Keratinocyte (primary cell): ENCODE measurements at regions not wholly inside any gene's neighbourhood (a gene's known extent, or its start where the extent isn't known, plus 50 kb on each side); places are given as distances from the start of the nearest gene placed in this dataset.
A peak's percentile ranks its signal among the peaks of the same experiment; 100 is the strongest.

Source experiments
- DNase-seq: peaks from one replicate; pipeline ENCODE4 v3.0.0-alpha.2; 2011; ENCODE audit warnings: low read depth, missing footprints, low spot score
- FAIRE-seq: peaks from 2 replicates; lab custom pipeline; 2011; peaks lifted over from hg19 to GRCh38; lab: Jason Lieb, UNC
- H2AFZ ChIP-seq: 2 replicates; pipeline ENCODE4 v1.6.0; 2012; ENCODE audit warnings: low read length, control low read depth, inconsistent platforms; ENCODE audit not compliant: control insufficient read depth
- H3K27ac ChIP-seq: 2 replicates; pipeline ENCODE4 v1.5.1; 2011; ENCODE audit warnings: low read length; ENCODE audit not compliant: control insufficient read depth, insufficient read depth
- H3K27me3 ChIP-seq: 3 replicates; pipeline ENCODE4 v1.6.0; 2011; ENCODE audit warnings: low read length; ENCODE audit not compliant: control insufficient read depth, insufficient read depth; ENCODE audit errors: extremely low read depth
- H3K36me3 ChIP-seq, 2 experiments: 2 replicates in 1 of 2; 3 replicates in 1 of 2; pipeline ENCODE4 v1.5.1; 2011; ENCODE audit warnings: low read length in 2 of 2, mild to moderate bottlenecking in 1 of 2; ENCODE audit not compliant: control insufficient read depth in 2 of 2, insufficient read depth in 2 of 2; ENCODE audit errors: extremely low read depth in 1 of 2
- H3K4me1 ChIP-seq: 3 replicates; pipeline ENCODE4 v1.5.1; 2011; ENCODE audit warnings: low read length; ENCODE audit not compliant: control insufficient read depth, insufficient read depth; ENCODE audit errors: extremely low read depth
- H3K4me2 ChIP-seq: 3 replicates; pipeline ENCODE4 v1.6.0; 2011; ENCODE audit warnings: low read depth, low read length; ENCODE audit not compliant: control insufficient read depth, insufficient read depth; ENCODE audit errors: extremely low read depth
- H3K4me3 ChIP-seq, 3 experiments: fragments of 200-600 bp in 1 of 3; sonication (generic) in 1 of 3; 2 replicates in 2 of 3; 3 replicates in 1 of 3; pipeline ENCODE4 v1.5.1; 2011 to 2016; ENCODE audit warnings: low read length in 3 of 3, mild to moderate bottlenecking in 3 of 3, control low read depth in 2 of 3, inconsistent platforms in 1 of 3, low read depth in 1 of 3, mixed read lengths in 1 of 3, mixed run types in 1 of 3, moderate library complexity in 1 of 3; ENCODE audit not compliant: control insufficient read depth in 2 of 3, insufficient read depth in 2 of 3; ENCODE audit errors: extremely low read depth in 1 of 3
- H3K79me2 ChIP-seq: 2 replicates; pipeline ENCODE4 v1.6.0; 2012; ENCODE audit warnings: low read length; ENCODE audit not compliant: control insufficient read depth, insufficient read depth
- H3K9ac ChIP-seq: 3 replicates; pipeline ENCODE4 v1.6.0; 2011; ENCODE audit warnings: low read length; ENCODE audit not compliant: control insufficient read depth, insufficient read depth; ENCODE audit errors: extremely low read depth
- H3K9me1 ChIP-seq: 3 replicates; pipeline ENCODE4 v1.6.0; 2011; ENCODE audit warnings: low read length; ENCODE audit not compliant: control insufficient read depth, insufficient read depth; ENCODE audit errors: extremely low read depth
- H3K9me3 ChIP-seq: 2 replicates; pipeline ENCODE4 v1.5.1; 2012; ENCODE audit warnings: low read depth, low read length; ENCODE audit not compliant: control insufficient read depth
- H4K20me1 ChIP-seq: 3 replicates; pipeline ENCODE4 v1.6.0; 2011; ENCODE audit warnings: low read length; ENCODE audit not compliant: control insufficient read depth, insufficient read depth; ENCODE audit errors: extremely low read depth
- EZH2 ChIP-seq: IDR thresholded peaks from one replicate; pipeline ENCODE4 v1.6.1; 2012; ENCODE audit warnings: inconsistent platforms, mild to moderate bottlenecking, low read length, moderate library complexity
- dilution Hi-C: fragments of 300-500 bp; cut with MboI; formaldehyde crosslinking; loops from one replicate; pipeline ENCODE4 v1.7.0; 2020; ENCODE audit warnings: low sequenced_read_pairs; ENCODE audit not compliant: extremely low pct_ligation_motif_present
- TF ChIP-seq, protein P1 (sequence below), 3 experiments: IDR thresholded peaks in 1 of 3; conservative IDR thresholded peaks in 1 of 3; optimal IDR thresholded peaks in 1 of 3; 2 replicates in 2 of 3; 3 replicates in 1 of 3; pipeline versions ENCODE3 to v1.5.1; 2011; ENCODE audit warnings: low read length in 3 of 3, mild to moderate bottlenecking in 3 of 3, moderate library complexity in 2 of 3, control low read depth in 1 of 3, inconsistent platforms in 1 of 3; ENCODE audit not compliant: insufficient read depth in 2 of 3; ENCODE audit errors: extremely low read depth in 1 of 3

DNA sequence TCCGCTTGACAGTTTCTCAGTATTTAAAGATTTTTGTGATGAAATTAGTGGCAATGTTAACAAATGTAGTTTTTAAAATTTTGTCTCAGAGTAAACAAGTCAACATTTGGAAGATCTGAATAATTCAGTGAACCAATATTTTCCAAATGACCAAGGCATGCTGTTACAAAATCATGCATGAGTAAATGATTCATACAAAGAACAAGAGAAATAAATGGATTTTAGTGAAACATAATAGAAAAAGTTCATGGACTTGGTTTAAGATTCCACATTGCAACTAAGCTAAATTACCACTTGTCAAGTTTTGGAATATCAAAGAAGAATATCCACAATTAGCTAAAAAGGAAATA lies 125.7 kb upstream of the SNX19 start:
- no peaks in the 10 kb centered on the region for H3K36me3 ChIP-seq
- peaks cover 17% of the 10 kb centered on the region for H3K4me1 ChIP-seq
- DNase-seq (no peak), FAIRE-seq (peak; percentile 72)
- no peak for TF ChIP-seq EZH2
- TF ChIP-seq, protein P1, sequence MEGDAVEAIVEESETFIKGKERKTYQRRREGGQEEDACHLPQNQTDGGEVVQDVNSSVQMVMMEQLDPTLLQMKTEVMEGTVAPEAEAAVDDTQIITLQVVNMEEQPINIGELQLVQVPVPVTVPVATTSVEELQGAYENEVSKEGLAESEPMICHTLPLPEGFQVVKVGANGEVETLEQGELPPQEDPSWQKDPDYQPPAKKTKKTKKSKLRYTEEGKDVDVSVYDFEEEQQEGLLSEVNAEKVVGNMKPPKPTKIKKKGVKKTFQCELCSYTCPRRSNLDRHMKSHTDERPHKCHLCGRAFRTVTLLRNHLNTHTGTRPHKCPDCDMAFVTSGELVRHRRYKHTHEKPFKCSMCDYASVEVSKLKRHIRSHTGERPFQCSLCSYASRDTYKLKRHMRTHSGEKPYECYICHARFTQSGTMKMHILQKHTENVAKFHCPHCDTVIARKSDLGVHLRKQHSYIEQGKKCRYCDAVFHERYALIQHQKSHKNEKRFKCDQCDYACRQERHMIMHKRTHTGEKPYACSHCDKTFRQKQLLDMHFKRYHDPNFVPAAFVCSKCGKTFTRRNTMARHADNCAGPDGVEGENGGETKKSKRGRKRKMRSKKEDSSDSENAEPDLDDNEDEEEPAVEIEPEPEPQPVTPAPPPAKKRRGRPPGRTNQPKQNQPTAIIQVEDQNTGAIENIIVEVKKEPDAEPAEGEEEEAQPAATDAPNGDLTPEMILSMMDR (optimal IDR thresholded peaks at IDR 0.05 in 1 of 3, IDR thresholded peaks at IDR 0.05 in 1 of 3, conservative IDR thresholded peaks at IDR 0.05 in 1 of 3; ENCODE audit: extremely low read depth in 1 of 3, insufficient read depth in 2 of 3, low read length in 3 of 3), result no peak
- dilution Hi-C loops, result no loop called here
- H3K4me3 ChIP-seq, result no peak overlapping the region
- H3K79me2 ChIP-seq, result no peaks in the 10 kb centered on the region
- H3K9me3 ChIP-seq, result no peaks in the 10 kb centered on the region
- H4K20me1 ChIP-seq, result no peaks in the 10 kb centered on the region
- H2AFZ ChIP-seq, result no peak overlapping the region
- no peaks in the 10 kb centered on the region for H3K9me1 ChIP-seq
- H3K27me3 ChIP-seq, result no peaks in the 10 kb centered on the region
- peak overlapping the region; percentile 70 for H3K4me2 ChIP-seq
- no peak overlapping the region for H3K9ac ChIP-seq
- peak overlapping the region; percentile 65 for H3K27ac ChIP-seq

DNA sequence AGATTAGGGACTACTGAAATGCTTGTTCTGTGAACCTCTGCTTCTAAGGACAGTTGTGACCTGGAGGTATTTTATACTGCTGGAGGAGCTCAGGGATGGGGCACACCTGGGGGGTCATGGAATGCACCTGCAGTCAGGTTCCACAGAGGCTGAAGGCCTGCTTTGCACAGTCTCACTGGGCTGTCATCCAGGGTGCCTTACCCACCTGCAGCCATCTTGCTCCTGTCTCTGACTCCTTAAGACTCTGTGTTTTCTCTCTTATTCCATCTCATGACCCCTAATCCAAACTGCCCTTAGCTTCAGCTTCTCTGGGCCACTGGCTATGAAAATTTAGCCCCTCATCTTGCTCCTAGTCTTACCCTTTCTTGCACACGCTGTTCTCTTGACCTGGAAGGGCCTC lies 127.0 kb upstream of the SNX19 start:
- H3K9me3 ChIP-seq, result no peaks in the 10 kb centered on the region
- peaks cover 6% of the 10 kb centered on the region for H3K27me3 ChIP-seq
- TF ChIP-seq EZH2, result no peak
- TF ChIP-seq, protein P1 (optimal IDR thresholded peaks at IDR 0.05 in 1 of 3, IDR thresholded peaks at IDR 0.05 in 1 of 3, conservative IDR thresholded peaks at IDR 0.05 in 1 of 3; ENCODE audit: extremely low read depth in 1 of 3, insufficient read depth in 2 of 3, low read length in 3 of 3), result no peak
- no peak for FAIRE-seq
- no peak overlapping the region for H3K4me2 ChIP-seq
- H4K20me1 ChIP-seq, result no peaks in the 10 kb centered on the region
- no peak overlapping the region for H3K9ac ChIP-seq
- no peak overlapping the region for H3K4me3 ChIP-seq
- no peaks in the 10 kb centered on the region for H3K79me2 ChIP-seq
- no peaks in the 10 kb centered on the region for H3K36me3 ChIP-seq
- dilution Hi-C loops, result no loop called here
- peaks cover 17% of the 10 kb centered on the region for H3K4me1 ChIP-seq
- no peak overlapping the region for H3K27ac ChIP-seq
- H3K9me1 ChIP-seq, result no peaks in the 10 kb centered on the region
- no peak for DNase-seq
- no peak overlapping the region for H2AFZ ChIP-seq
